Neural cell (in vitro differentiated cells): ENCODE measurements at regions not wholly inside any gene's neighbourhood (a gene's known extent, or its start where the extent isn't known, plus 50 kb on each side); places are given as distances from the start of the nearest gene placed in this dataset.

Source experiments
- POLR2AphosphoS5 ChIP-seq: IDR thresholded peaks from 2 replicates; pipeline ENCODE4 v1.6.1; 2012
- TAF1 ChIP-seq: IDR thresholded peaks from 2 replicates; pipeline ENCODE4 v1.6.1; 2012; ENCODE audit warnings: low read depth
- TF ChIP-seq, protein P1 (sequence below): fragments of 450-650 bp; IDR thresholded peaks from 2 replicates; pipeline ENCODE4 v1.5.1; 2014; ENCODE audit warnings: antibody characterized with exemption, mild to moderate bottlenecking, moderate library complexity; ENCODE audit not compliant: poor library complexity, severe bottlenecking

DNA sequence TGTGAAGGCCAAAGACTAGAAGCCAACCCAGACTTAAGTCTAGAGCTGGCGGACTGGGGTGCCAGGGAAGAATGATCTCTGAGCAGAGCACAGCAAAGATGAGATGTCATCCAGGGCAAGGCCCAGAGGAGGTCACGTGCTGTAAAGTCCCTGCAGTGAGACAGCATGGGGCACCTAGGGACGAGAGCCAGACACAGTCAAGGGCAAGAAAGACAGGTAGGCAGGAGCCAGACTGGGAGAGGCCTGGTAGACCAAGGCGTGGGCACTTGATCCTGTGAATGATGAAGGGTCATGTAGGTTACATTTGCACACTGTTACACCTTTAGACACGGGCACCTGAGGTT, 379.7 kb upstream of the PROK2 start:
- TF ChIP-seq POLR2AphosphoS5 (no peak), TAF1 (no peak)
- TF ChIP-seq, protein P1, sequence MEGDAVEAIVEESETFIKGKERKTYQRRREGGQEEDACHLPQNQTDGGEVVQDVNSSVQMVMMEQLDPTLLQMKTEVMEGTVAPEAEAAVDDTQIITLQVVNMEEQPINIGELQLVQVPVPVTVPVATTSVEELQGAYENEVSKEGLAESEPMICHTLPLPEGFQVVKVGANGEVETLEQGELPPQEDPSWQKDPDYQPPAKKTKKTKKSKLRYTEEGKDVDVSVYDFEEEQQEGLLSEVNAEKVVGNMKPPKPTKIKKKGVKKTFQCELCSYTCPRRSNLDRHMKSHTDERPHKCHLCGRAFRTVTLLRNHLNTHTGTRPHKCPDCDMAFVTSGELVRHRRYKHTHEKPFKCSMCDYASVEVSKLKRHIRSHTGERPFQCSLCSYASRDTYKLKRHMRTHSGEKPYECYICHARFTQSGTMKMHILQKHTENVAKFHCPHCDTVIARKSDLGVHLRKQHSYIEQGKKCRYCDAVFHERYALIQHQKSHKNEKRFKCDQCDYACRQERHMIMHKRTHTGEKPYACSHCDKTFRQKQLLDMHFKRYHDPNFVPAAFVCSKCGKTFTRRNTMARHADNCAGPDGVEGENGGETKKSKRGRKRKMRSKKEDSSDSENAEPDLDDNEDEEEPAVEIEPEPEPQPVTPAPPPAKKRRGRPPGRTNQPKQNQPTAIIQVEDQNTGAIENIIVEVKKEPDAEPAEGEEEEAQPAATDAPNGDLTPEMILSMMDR = no peak
